GM23338 (cell line): ENCODE measurements at regions not wholly inside any gene's neighbourhood (a gene's known extent, or its start where the extent isn't known, plus 50 kb on each side); places are given as distances from the start of the nearest gene placed in this dataset.

ENCODE experiments used
- ATAC-seq: fragments of 200-7000 bp; cut with Tn5 transposase; 3 replicates; pipeline ENCODE4 v1.9.1; 2020
- DNase-seq: peaks from one replicate; pipeline ENCODE4 v3.0.0-alpha.2; 2015; ENCODE audit warnings: low spot score
- H2AFZ ChIP-seq: fragments of 200-600 bp; sonication (generic); 2 replicates; pipeline ENCODE4 v1.8.0; 2016; ENCODE audit warnings: antibody characterized with exemption, mild to moderate bottlenecking, moderate library complexity
- H3F3A ChIP-seq: fragments of 200-600 bp; sonication (generic); replicated peaks from 2 replicates; pipeline ENCODE4 v1.8.0; 2017; ENCODE audit warnings: antibody characterized with exemption, mixed run types, low read depth
- H3K27ac ChIP-seq: fragments of 200-600 bp; sonication (generic); 2 replicates; pipeline ENCODE4 v1.6.1; 2016; ENCODE audit warnings: low read depth
- H3K27me3 ChIP-seq: fragments of 200-600 bp; sonication (generic); 2 replicates; pipeline ENCODE4 v1.8.0; 2016; ENCODE audit warnings: mild to moderate bottlenecking, mixed run types, moderate library complexity; ENCODE audit not compliant: insufficient read depth
- H3K36me3 ChIP-seq: fragments of 200-600 bp; sonication (generic); 2 replicates; pipeline ENCODE4 v1.8.0; 2016; ENCODE audit warnings: mild to moderate bottlenecking; ENCODE audit not compliant: insufficient read depth
- H3K4me1 ChIP-seq: fragments of 200-600 bp; sonication (generic); 2 replicates; pipeline ENCODE4 v1.8.0; 2016; ENCODE audit warnings: mild to moderate bottlenecking, moderate library complexity; ENCODE audit not compliant: insufficient read depth
- H3K4me2 ChIP-seq: fragments of 200-600 bp; sonication (generic); 2 replicates; pipeline ENCODE4 v1.7.1; 2017; ENCODE audit warnings: mixed run types
- H3K4me3 ChIP-seq: fragments of 200-600 bp; sonication (generic); 2 replicates; pipeline ENCODE4 v1.6.1; 2016; ENCODE audit warnings: mixed run types
- H3K79me2 ChIP-seq: fragments of 200-600 bp; sonication (generic); replicated peaks from 2 replicates; pipeline ENCODE4 v1.8.0; 2017; ENCODE audit warnings: mild to moderate bottlenecking; ENCODE audit not compliant: insufficient read depth
- H3K9me2 ChIP-seq: fragments of 200-600 bp; sonication (generic); 2 replicates; pipeline ENCODE4 v1.8.0; 2017; ENCODE audit not compliant: insufficient read depth
- H4K20me1 ChIP-seq: fragments of 200-600 bp; sonication (generic); replicated peaks from 2 replicates; pipeline ENCODE4 v1.8.0; 2017; ENCODE audit warnings: mild to moderate bottlenecking; ENCODE audit not compliant: insufficient read depth
- H3K27ac Mint-ChIP-seq: 2 replicates; pipeline ENCODE4 v1.8.0; 2020; ENCODE audit warnings: inconsistent platforms, mild to moderate bottlenecking, moderate library complexity, mixed read lengths
- H3K27me3 Mint-ChIP-seq: 3 replicates; pipeline ENCODE4 v1.8.0; 2022; ENCODE audit warnings: low read depth, mild to moderate bottlenecking, moderate library complexity, mixed read lengths, inconsistent platforms; ENCODE audit not compliant: insufficient read depth, poor library complexity
- H3K36me3 Mint-ChIP-seq: 3 replicates; pipeline ENCODE4 v1.8.0; 2021; ENCODE audit warnings: low read depth, mild to moderate bottlenecking, inconsistent platforms, moderate library complexity, mixed read lengths
- H3K4me1 Mint-ChIP-seq: 3 replicates; pipeline ENCODE4 v1.8.0; 2020; ENCODE audit warnings: mild to moderate bottlenecking, inconsistent platforms, mixed read lengths
- H3K4me3 Mint-ChIP-seq: 3 replicates; pipeline ENCODE4 v1.8.0; 2021; ENCODE audit warnings: moderate library complexity, mild to moderate bottlenecking, inconsistent platforms, mixed read lengths
- H3K9me3 Mint-ChIP-seq: 3 replicates; pipeline ENCODE4 v1.8.0; 2020; ENCODE audit warnings: moderate library complexity, mild to moderate bottlenecking, inconsistent platforms, mixed read lengths
- CREB1 ChIP-seq: fragments of 250-450 bp; sonication (Bioruptor Pico); IDR thresholded peaks from 2 replicates; pipeline ENCODE4 v1.5.0; 2020; ENCODE audit warnings: low read depth, mild to moderate bottlenecking, moderate library complexity
- EZH2 ChIP-seq: fragments of 200-600 bp; sonication (generic); IDR thresholded peaks from one replicate; pipeline ENCODE4 v1.8.0; 2017; ENCODE audit warnings: antibody characterized with exemption, mild to moderate bottlenecking, low read depth; ENCODE audit not compliant: unreplicated experiment
- EZH2phosphoT487 ChIP-seq: fragments of 200-600 bp; sonication (generic); IDR thresholded peaks from one replicate; pipeline ENCODE4 v1.8.1; 2018; ENCODE audit warnings: antibody characterized with exemption; ENCODE audit not compliant: unreplicated experiment
- JUNB ChIP-seq: IDR thresholded peaks from one replicate; pipeline ENCODE4 v1.6.1; 2016; ENCODE audit warnings: antibody characterized with exemption; ENCODE audit not compliant: unreplicated experiment
- NANOG ChIP-seq: IDR thresholded peaks from 2 replicates; pipeline ENCODE4 v1.6.1; 2016; ENCODE audit warnings: antibody characterized with exemption, borderline replicate concordance
- POLR2AphosphoS5 ChIP-seq: IDR thresholded peaks from 2 replicates; pipeline ENCODE4 v1.6.1; 2016; ENCODE audit warnings: antibody characterized with exemption, low read depth
- STAT1 ChIP-seq: IDR thresholded peaks from one replicate; pipeline ENCODE4 v1.6.1; 2016; ENCODE audit warnings: antibody characterized with exemption; ENCODE audit not compliant: unreplicated experiment
- ZNF114 ChIP-seq: fragments of 250-450 bp; sonication (Bioruptor Pico); IDR thresholded peaks from 2 replicates; pipeline ENCODE4 v1.5.0; 2020; ENCODE audit warnings: mild to moderate bottlenecking, moderate library complexity
- ZNF331 ChIP-seq: fragments of 250-450 bp; sonication (Bioruptor Pico); IDR thresholded peaks from 2 replicates; pipeline ENCODE4 v1.5.0; 2020; ENCODE audit warnings: low read depth, mild to moderate bottlenecking, moderate library complexity
- TF ChIP-seq, protein P1 (sequence below): fragments of 250-450 bp; sonication (Bioruptor Pico); IDR thresholded peaks from 2 replicates; pipeline ENCODE4 v1.5.0; 2020; ENCODE audit warnings: mild to moderate bottlenecking, moderate library complexity
- TF ChIP-seq, protein P2 (sequence below): IDR thresholded peaks from one replicate; pipeline ENCODE4 v1.6.1; 2018; ENCODE audit warnings: antibody characterized with exemption; ENCODE audit not compliant: unreplicated experiment
- TF ChIP-seq, protein P3 (sequence below): IDR thresholded peaks from 2 replicates; pipeline ENCODE4 v1.6.1; 2016; ENCODE audit warnings: antibody characterized with exemption
- TF ChIP-seq, protein P4 (sequence below), 2 experiments: fragments of 200-600 bp in 1 of 2; sonication (generic) in 1 of 2; conservative IDR thresholded peaks; 2 replicates each; pipeline versions ENCODE4 v1.5.1 to v1.6.1; 2016 to 2017; ENCODE audit warnings: antibody characterized with exemption in 2 of 2, low read depth in 2 of 2, mild to moderate bottlenecking in 2 of 2, moderate library complexity in 1 of 2

DNA sequence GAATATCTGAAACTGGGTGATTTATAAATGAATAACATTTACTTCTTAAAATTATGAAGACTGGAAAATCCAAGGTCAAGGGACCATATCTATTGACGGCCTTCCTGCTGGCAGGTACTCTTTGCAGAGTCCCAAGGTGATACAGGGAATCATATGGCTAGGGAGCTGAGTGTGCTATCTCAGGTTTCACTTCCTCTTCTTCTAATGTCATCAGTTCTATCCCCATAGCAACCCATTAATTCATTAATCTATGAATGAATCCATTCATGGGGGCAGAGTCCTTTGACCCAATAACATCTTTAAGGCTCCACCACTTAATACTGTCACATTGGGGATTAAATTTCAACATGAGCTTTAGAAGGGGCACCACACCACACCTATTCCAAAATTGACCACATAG, 772.0 kb downstream of the HACE1 start:
- Mint-ChIP-seq H3K36me3 (no peaks in the 10 kb centered on the region), H3K9me3 (no peaks in the 10 kb centered on the region; the same call in 1 of the 3 replicates), H3K27me3 (peaks cover 4% of the 10 kb centered on the region), H3K4me1 (no peaks in the 10 kb centered on the region), H3K4me3 (no peak overlapping the region), H3K27ac (no peak overlapping the region)
- Histone ChIP-seq H4K20me1 (no peaks in the 10 kb centered on the region), H3K79me2 (no peaks in the 10 kb centered on the region), H3K4me3 (no peak overlapping the region), H3K4me1 (no peaks in the 10 kb centered on the region), H3K27me3 (no peaks in the 10 kb centered on the region), H3K4me2 (no peak overlapping the region), H2AFZ (no peak overlapping the region), H3K27ac (no peak overlapping the region), H3F3A (no peaks in the 10 kb centered on the region), H3K9me2 (peaks cover 5% of the 10 kb centered on the region), H3K36me3 (no peaks in the 10 kb centered on the region)
- no peak for DNase-seq
- TF ChIP-seq POLR2AphosphoS5 (no peak), NANOG (no peak), ZNF331 (CRISPR knock-in tag) (no peak), STAT1 (no peak), JUNB (no peak), ZNF114 (no peak), EZH2phosphoT487 (no peak), EZH2 (no peak), CREB1 (CRISPR knock-in tag) (no peak)
- TF ChIP-seq, protein P1, sequence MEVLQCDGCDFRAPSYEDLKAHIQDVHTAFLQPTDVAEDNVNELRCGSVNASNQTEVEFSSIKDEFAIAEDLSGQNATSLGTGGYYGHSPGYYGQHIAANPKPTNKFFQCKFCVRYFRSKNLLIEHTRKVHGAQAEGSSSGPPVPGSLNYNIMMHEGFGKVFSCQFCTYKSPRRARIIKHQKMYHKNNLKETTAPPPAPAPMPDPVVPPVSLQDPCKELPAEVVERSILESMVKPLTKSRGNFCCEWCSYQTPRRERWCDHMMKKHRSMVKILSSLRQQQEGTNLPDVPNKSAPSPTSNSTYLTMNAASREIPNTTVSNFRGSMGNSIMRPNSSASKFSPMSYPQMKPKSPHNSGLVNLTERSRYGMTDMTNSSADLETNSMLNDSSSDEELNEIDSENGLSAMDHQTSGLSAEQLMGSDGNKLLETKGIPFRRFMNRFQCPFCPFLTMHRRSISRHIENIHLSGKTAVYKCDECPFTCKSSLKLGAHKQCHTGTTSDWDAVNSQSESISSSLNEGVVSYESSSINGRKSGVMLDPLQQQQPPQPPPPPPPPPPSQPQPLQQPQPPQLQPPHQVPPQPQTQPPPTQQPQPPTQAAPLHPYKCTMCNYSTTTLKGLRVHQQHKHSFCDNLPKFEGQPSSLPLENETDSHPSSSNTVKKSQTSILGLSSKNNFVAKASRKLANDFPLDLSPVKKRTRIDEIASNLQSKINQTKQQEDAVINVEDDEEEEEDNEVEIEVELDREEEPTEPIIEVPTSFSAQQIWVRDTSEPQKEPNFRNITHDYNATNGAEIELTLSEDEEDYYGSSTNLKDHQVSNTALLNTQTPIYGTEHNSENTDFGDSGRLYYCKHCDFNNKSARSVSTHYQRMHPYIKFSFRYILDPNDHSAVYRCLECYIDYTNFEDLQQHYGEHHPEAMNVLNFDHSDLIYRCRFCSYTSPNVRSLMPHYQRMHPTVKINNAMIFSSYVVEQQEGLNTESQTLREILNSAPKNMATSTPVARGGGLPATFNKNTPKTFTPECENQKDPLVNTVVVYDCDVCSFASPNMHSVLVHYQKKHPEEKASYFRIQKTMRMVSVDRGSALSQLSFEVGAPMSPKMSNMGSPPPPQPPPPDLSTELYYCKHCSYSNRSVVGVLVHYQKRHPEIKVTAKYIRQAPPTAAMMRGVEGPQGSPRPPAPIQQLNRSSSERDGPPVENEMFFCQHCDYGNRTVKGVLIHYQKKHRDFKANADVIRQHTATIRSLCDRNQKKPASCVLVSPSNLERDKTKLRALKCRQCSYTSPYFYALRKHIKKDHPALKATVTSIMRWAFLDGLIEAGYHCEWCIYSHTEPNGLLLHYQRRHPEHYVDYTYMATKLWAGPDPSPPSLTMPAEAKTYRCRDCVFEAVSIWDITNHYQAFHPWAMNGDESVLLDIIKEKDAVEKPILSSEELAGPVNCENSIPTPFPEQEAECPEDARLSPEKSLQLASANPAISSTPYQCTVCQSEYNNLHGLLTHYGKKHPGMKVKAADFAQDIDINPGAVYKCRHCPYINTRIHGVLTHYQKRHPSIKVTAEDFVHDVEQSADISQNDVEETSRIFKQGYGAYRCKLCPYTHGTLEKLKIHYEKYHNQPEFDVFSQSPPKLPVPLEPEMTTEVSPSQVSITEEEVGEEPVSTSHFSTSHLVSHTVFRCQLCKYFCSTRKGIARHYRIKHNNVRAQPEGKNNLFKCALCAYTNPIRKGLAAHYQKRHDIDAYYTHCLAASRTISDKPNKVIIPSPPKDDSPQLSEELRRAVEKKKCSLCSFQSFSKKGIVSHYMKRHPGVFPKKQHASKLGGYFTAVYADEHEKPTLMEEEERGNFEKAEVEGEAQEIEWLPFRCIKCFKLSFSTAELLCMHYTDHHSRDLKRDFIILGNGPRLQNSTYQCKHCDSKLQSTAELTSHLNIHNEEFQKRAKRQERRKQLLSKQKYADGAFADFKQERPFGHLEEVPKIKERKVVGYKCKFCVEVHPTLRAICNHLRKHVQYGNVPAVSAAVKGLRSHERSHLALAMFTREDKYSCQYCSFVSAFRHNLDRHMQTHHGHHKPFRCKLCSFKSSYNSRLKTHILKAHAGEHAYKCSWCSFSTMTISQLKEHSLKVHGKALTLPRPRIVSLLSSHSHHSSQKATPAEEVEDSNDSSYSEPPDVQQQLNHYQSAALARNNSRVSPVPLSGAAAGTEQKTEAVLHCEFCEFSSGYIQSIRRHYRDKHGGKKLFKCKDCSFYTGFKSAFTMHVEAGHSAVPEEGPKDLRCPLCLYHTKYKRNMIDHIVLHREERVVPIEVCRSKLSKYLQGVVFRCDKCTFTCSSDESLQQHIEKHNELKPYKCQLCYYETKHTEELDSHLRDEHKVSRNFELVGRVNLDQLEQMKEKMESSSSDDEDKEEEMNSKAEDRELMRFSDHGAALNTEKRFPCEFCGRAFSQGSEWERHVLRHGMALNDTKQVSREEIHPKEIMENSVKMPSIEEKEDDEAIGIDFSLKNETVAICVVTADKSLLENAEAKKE: no peak
- TF ChIP-seq, protein P2, sequence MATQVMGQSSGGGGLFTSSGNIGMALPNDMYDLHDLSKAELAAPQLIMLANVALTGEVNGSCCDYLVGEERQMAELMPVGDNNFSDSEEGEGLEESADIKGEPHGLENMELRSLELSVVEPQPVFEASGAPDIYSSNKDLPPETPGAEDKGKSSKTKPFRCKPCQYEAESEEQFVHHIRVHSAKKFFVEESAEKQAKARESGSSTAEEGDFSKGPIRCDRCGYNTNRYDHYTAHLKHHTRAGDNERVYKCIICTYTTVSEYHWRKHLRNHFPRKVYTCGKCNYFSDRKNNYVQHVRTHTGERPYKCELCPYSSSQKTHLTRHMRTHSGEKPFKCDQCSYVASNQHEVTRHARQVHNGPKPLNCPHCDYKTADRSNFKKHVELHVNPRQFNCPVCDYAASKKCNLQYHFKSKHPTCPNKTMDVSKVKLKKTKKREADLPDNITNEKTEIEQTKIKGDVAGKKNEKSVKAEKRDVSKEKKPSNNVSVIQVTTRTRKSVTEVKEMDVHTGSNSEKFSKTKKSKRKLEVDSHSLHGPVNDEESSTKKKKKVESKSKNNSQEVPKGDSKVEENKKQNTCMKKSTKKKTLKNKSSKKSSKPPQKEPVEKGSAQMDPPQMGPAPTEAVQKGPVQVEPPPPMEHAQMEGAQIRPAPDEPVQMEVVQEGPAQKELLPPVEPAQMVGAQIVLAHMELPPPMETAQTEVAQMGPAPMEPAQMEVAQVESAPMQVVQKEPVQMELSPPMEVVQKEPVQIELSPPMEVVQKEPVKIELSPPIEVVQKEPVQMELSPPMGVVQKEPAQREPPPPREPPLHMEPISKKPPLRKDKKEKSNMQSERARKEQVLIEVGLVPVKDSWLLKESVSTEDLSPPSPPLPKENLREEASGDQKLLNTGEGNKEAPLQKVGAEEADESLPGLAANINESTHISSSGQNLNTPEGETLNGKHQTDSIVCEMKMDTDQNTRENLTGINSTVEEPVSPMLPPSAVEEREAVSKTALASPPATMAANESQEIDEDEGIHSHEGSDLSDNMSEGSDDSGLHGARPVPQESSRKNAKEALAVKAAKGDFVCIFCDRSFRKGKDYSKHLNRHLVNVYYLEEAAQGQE: no peak
- TF ChIP-seq, protein P3, sequence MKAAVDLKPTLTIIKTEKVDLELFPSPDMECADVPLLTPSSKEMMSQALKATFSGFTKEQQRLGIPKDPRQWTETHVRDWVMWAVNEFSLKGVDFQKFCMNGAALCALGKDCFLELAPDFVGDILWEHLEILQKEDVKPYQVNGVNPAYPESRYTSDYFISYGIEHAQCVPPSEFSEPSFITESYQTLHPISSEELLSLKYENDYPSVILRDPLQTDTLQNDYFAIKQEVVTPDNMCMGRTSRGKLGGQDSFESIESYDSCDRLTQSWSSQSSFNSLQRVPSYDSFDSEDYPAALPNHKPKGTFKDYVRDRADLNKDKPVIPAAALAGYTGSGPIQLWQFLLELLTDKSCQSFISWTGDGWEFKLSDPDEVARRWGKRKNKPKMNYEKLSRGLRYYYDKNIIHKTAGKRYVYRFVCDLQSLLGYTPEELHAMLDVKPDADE: no peak
- TF ChIP-seq, protein P4, sequence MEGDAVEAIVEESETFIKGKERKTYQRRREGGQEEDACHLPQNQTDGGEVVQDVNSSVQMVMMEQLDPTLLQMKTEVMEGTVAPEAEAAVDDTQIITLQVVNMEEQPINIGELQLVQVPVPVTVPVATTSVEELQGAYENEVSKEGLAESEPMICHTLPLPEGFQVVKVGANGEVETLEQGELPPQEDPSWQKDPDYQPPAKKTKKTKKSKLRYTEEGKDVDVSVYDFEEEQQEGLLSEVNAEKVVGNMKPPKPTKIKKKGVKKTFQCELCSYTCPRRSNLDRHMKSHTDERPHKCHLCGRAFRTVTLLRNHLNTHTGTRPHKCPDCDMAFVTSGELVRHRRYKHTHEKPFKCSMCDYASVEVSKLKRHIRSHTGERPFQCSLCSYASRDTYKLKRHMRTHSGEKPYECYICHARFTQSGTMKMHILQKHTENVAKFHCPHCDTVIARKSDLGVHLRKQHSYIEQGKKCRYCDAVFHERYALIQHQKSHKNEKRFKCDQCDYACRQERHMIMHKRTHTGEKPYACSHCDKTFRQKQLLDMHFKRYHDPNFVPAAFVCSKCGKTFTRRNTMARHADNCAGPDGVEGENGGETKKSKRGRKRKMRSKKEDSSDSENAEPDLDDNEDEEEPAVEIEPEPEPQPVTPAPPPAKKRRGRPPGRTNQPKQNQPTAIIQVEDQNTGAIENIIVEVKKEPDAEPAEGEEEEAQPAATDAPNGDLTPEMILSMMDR (conservative IDR thresholded peaks at IDR 0.05; ENCODE audit: low read depth in 2 of 2): no peak
- no peak for ATAC-seq
